ENCODE measurements at regions not wholly inside any gene's neighbourhood (a gene's known extent, or its start where the extent isn't known, plus 50 kb on each side); places are given as distances from the start of the nearest gene placed in this dataset.

DNA sequence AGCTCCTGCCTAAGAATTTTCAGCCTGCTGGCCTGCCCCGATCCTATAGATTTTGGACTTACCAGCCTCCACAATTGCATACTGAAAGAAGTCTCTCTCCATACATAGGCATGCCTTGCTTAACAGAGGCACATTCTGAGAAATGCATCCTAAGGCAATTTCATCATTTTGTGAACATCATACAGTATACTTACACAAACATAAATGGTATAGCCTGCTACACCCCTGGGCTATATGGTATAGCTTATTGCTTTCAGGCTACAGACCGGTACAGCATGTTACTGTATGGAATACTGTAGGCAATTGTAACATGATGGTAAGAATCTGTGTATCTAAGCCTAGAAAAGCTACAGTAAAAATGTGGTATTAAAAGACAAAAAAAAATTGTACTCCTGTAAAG, 174.7 kb downstream of the NRIP1 start:
- H3K36me3 ChIP-seq (replicated peaks in 1 of 2; ENCODE audit: control insufficient read depth in 1 of 2, insufficient read depth in 2 of 2, low read length in 1 of 2), result no peaks in the 10 kb centered on the region
- H3K9me3 ChIP-seq, result no peaks in the 10 kb centered on the region
- 14% methylated on average over 2 of the region's 2 CpGs for WGBS (ENCODE audit: low lambda C conversion rate)
- H3K9me2 ChIP-seq, result no peaks in the 10 kb centered on the region
- no peak for DNase-seq
- no peaks in the 10 kb centered on the region for H3K27me3 ChIP-seq (ENCODE audit: insufficient read depth)
- H3K9ac ChIP-seq, result no peak overlapping the region
- H4K20me1 ChIP-seq (ENCODE audit: insufficient read depth), result no peaks in the 10 kb centered on the region
- H3K79me2 ChIP-seq (ENCODE audit: insufficient read depth), result no peaks in the 10 kb centered on the region
- TF ChIP-seq NRF1 (IDR thresholded peaks at IDR 0.05; ENCODE audit: low read depth, low read length), result no peak
- TF ChIP-seq RCOR1 (IDR thresholded peaks at IDR 0.05; ENCODE audit: low read length), result no peak
- TF ChIP-seq, protein P1, sequence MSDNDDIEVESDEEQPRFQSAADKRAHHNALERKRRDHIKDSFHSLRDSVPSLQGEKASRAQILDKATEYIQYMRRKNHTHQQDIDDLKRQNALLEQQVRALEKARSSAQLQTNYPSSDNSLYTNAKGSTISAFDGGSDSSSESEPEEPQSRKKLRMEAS (IDR thresholded peaks at IDR 0.05; ENCODE audit: low read depth), result no peak
- TF ChIP-seq MXI1 (IDR thresholded peaks at IDR 0.05; ENCODE audit: low read depth, low read length), result no peak
- TF ChIP-seq SMC3 (IDR thresholded peaks at IDR 0.05; ENCODE audit: low read depth, low read length), result no peak
- no peak for TF ChIP-seq TAF1 (IDR thresholded peaks at IDR 0.05; ENCODE audit: borderline replicate concordance, low read depth, low read length)
- no peak for TF ChIP-seq NFIC (IDR thresholded peaks at IDR 0.05; ENCODE audit: borderline replicate concordance)
- no peak for TF ChIP-seq JUND (IDR thresholded peaks at IDR 0.05)
- no peak for TF ChIP-seq TEAD4 (IDR thresholded peaks at IDR 0.05; ENCODE audit: borderline replicate concordance, insufficient read depth)
- no peak for TF ChIP-seq YY1 (IDR thresholded peaks at IDR 0.05; ENCODE audit: low read depth)
- no peak for TF ChIP-seq GABPA (IDR thresholded peaks at IDR 0.05; ENCODE audit: low read depth)
- TF ChIP-seq RFX5 (IDR thresholded peaks at IDR 0.05; ENCODE audit: low read length), result no peak
- TF ChIP-seq FOXJ3 (CRISPR knock-in tag; IDR thresholded peaks at IDR 0.05), result no peak
- TF ChIP-seq SIN3A (IDR thresholded peaks at IDR 0.05; ENCODE audit: borderline replicate concordance, low read depth, low read length), result no peak
- no peak overlapping the region for H3K4me3 ChIP-seq (ENCODE audit: low read depth in 2 of 2, low read length in 1 of 2)
- no peaks in the 10 kb centered on the region for H3F3A ChIP-seq (replicated peaks; ENCODE audit: insufficient read depth)
- no peak overlapping the region for H3K4me2 ChIP-seq
- no peak overlapping the region for H2AFZ ChIP-seq (ENCODE audit: low read depth)
- H3K27ac ChIP-seq (ENCODE audit: low read depth in 2 of 2, low read length in 1 of 2), result no peak overlapping the region
- CTCF ChIA-PET, result no interaction called here
- H3K4me1 ChIP-seq (ENCODE audit: control insufficient read depth in 1 of 2, insufficient read depth in 2 of 2, low read depth in 1 of 2, low read length in 1 of 2), result no peaks in the 10 kb centered on the region
- POLR2A ChIA-PET, result no interaction called here

- DNase-seq, result no peak
- CTCF ChIA-PET, result no interaction called here
Observed at GRCh38 chr21:14889080-14889810, 175.6 kb downstream of the NRIP1 start.

More at GRCh38 chr21:14889080-14889810, 175.6 kb downstream of the NRIP1 start:
- no peaks in the 10 kb centered on the region for H3K4me1 ChIP-seq (ENCODE audit: control insufficient read depth in 1 of 2, insufficient read depth in 2 of 2, low read depth in 1 of 2, low read length in 1 of 2)
- TF ChIP-seq NFIC (IDR thresholded peaks at IDR 0.05; ENCODE audit: borderline replicate concordance), result no peak
- TF ChIP-seq MEF2A (IDR thresholded peaks at IDR 0.05; ENCODE audit: borderline replicate concordance, low read depth), result no peak
- no peak for TF ChIP-seq TAF1 (IDR thresholded peaks at IDR 0.05; ENCODE audit: borderline replicate concordance, low read depth, low read length)
- no peaks in the 10 kb centered on the region for H3K9me2 ChIP-seq
- H2AFZ ChIP-seq (ENCODE audit: low read depth), result no peak overlapping the region
- H3K27me3 ChIP-seq (ENCODE audit: insufficient read depth), result no peaks in the 10 kb centered on the region
- H3K4me3 ChIP-seq (ENCODE audit: low read depth in 2 of 2, low read length in 1 of 2), result no peak overlapping the region
- no peaks in the 10 kb centered on the region for H4K20me1 ChIP-seq (ENCODE audit: insufficient read depth)
- POLR2A ChIA-PET, result no interaction called here
- H3K27ac ChIP-seq (ENCODE audit: low read depth in 2 of 2, low read length in 1 of 2), result no peak overlapping the region
- H3K36me3 ChIP-seq (replicated peaks in 1 of 2; ENCODE audit: control insufficient read depth in 1 of 2, insufficient read depth in 2 of 2, low read length in 1 of 2), result no peaks in the 10 kb centered on the region
- H3K79me2 ChIP-seq (ENCODE audit: insufficient read depth), result no peaks in the 10 kb centered on the region
- no peak overlapping the region for H3K4me2 ChIP-seq
- no peaks in the 10 kb centered on the region for H3F3A ChIP-seq (replicated peaks; ENCODE audit: insufficient read depth)
- H3K9me3 ChIP-seq, result no peaks in the 10 kb centered on the region
- 6% methylated on average over 5 of the region's 5 CpGs for WGBS (ENCODE audit: low lambda C conversion rate)
- no peak overlapping the region for H3K9ac ChIP-seq

Measured in SK-N-SH (cell line).